GM23338 (cell line): ENCODE measurements at regions not wholly inside any gene's neighbourhood (a gene's known extent, or its start where the extent isn't known, plus 50 kb on each side); places are given as distances from the start of the nearest gene placed in this dataset.

Experiments
- ATAC-seq: fragments of 200-7000 bp; cut with Tn5 transposase; 3 replicates; pipeline ENCODE4 v1.9.1; 2020
- DNase-seq: peaks from one replicate; pipeline ENCODE4 v3.0.0-alpha.2; 2015; ENCODE audit warnings: low spot score
- H2AFZ ChIP-seq: fragments of 200-600 bp; sonication (generic); 2 replicates; pipeline ENCODE4 v1.8.0; 2016; ENCODE audit warnings: antibody characterized with exemption, mild to moderate bottlenecking, moderate library complexity
- H3F3A ChIP-seq: fragments of 200-600 bp; sonication (generic); replicated peaks from 2 replicates; pipeline ENCODE4 v1.8.0; 2017; ENCODE audit warnings: antibody characterized with exemption, mixed run types, low read depth
- H3K27ac ChIP-seq: fragments of 200-600 bp; sonication (generic); 2 replicates; pipeline ENCODE4 v1.6.1; 2016; ENCODE audit warnings: low read depth
- H3K27me3 ChIP-seq: fragments of 200-600 bp; sonication (generic); 2 replicates; pipeline ENCODE4 v1.8.0; 2016; ENCODE audit warnings: mild to moderate bottlenecking, mixed run types, moderate library complexity; ENCODE audit not compliant: insufficient read depth
- H3K36me3 ChIP-seq: fragments of 200-600 bp; sonication (generic); 2 replicates; pipeline ENCODE4 v1.8.0; 2016; ENCODE audit warnings: mild to moderate bottlenecking; ENCODE audit not compliant: insufficient read depth
- H3K4me1 ChIP-seq: fragments of 200-600 bp; sonication (generic); 2 replicates; pipeline ENCODE4 v1.8.0; 2016; ENCODE audit warnings: mild to moderate bottlenecking, moderate library complexity; ENCODE audit not compliant: insufficient read depth
- H3K4me2 ChIP-seq: fragments of 200-600 bp; sonication (generic); 2 replicates; pipeline ENCODE4 v1.7.1; 2017; ENCODE audit warnings: mixed run types
- H3K4me3 ChIP-seq: fragments of 200-600 bp; sonication (generic); 2 replicates; pipeline ENCODE4 v1.6.1; 2016; ENCODE audit warnings: mixed run types
- H3K79me2 ChIP-seq: fragments of 200-600 bp; sonication (generic); replicated peaks from 2 replicates; pipeline ENCODE4 v1.8.0; 2017; ENCODE audit warnings: mild to moderate bottlenecking; ENCODE audit not compliant: insufficient read depth
- H3K9me2 ChIP-seq: fragments of 200-600 bp; sonication (generic); 2 replicates; pipeline ENCODE4 v1.8.0; 2017; ENCODE audit not compliant: insufficient read depth
- H4K20me1 ChIP-seq: fragments of 200-600 bp; sonication (generic); replicated peaks from 2 replicates; pipeline ENCODE4 v1.8.0; 2017; ENCODE audit warnings: mild to moderate bottlenecking; ENCODE audit not compliant: insufficient read depth
- H3K27ac Mint-ChIP-seq: 2 replicates; pipeline ENCODE4 v1.8.0; 2020; ENCODE audit warnings: inconsistent platforms, mild to moderate bottlenecking, moderate library complexity, mixed read lengths
- H3K27me3 Mint-ChIP-seq: 3 replicates; pipeline ENCODE4 v1.8.0; 2022; ENCODE audit warnings: low read depth, mild to moderate bottlenecking, moderate library complexity, mixed read lengths, inconsistent platforms; ENCODE audit not compliant: insufficient read depth, poor library complexity
- H3K36me3 Mint-ChIP-seq: 3 replicates; pipeline ENCODE4 v1.8.0; 2021; ENCODE audit warnings: low read depth, mild to moderate bottlenecking, inconsistent platforms, moderate library complexity, mixed read lengths
- H3K4me1 Mint-ChIP-seq: 3 replicates; pipeline ENCODE4 v1.8.0; 2020; ENCODE audit warnings: mild to moderate bottlenecking, inconsistent platforms, mixed read lengths
- H3K4me3 Mint-ChIP-seq: 3 replicates; pipeline ENCODE4 v1.8.0; 2021; ENCODE audit warnings: moderate library complexity, mild to moderate bottlenecking, inconsistent platforms, mixed read lengths
- H3K9me3 Mint-ChIP-seq: 3 replicates; pipeline ENCODE4 v1.8.0; 2020; ENCODE audit warnings: moderate library complexity, mild to moderate bottlenecking, inconsistent platforms, mixed read lengths
- CREB1 ChIP-seq: fragments of 250-450 bp; sonication (Bioruptor Pico); IDR thresholded peaks from 2 replicates; pipeline ENCODE4 v1.5.0; 2020; ENCODE audit warnings: low read depth, mild to moderate bottlenecking, moderate library complexity
- EZH2phosphoT487 ChIP-seq: fragments of 200-600 bp; sonication (generic); IDR thresholded peaks from one replicate; pipeline ENCODE4 v1.8.1; 2018; ENCODE audit warnings: antibody characterized with exemption; ENCODE audit not compliant: unreplicated experiment
- NANOG ChIP-seq: IDR thresholded peaks from 2 replicates; pipeline ENCODE4 v1.6.1; 2016; ENCODE audit warnings: antibody characterized with exemption, borderline replicate concordance
- STAT1 ChIP-seq: IDR thresholded peaks from one replicate; pipeline ENCODE4 v1.6.1; 2016; ENCODE audit warnings: antibody characterized with exemption; ENCODE audit not compliant: unreplicated experiment
- ZNF331 ChIP-seq: fragments of 250-450 bp; sonication (Bioruptor Pico); IDR thresholded peaks from 2 replicates; pipeline ENCODE4 v1.5.0; 2020; ENCODE audit warnings: low read depth, mild to moderate bottlenecking, moderate library complexity
- TF ChIP-seq, protein P1 (sequence below): fragments of 250-450 bp; sonication (Bioruptor Pico); IDR thresholded peaks from 2 replicates; pipeline ENCODE4 v1.5.0; 2020; ENCODE audit warnings: mild to moderate bottlenecking, moderate library complexity
- TF ChIP-seq, protein P2 (sequence below): IDR thresholded peaks from 2 replicates; pipeline ENCODE4 v1.6.1; 2016; ENCODE audit warnings: antibody characterized with exemption
- TF ChIP-seq, protein P3 (sequence below), 2 experiments: fragments of 200-600 bp in 1 of 2; sonication (generic) in 1 of 2; conservative IDR thresholded peaks; 2 replicates each; pipeline versions ENCODE4 v1.5.1 to v1.6.1; 2016 to 2017; ENCODE audit warnings: antibody characterized with exemption in 2 of 2, low read depth in 2 of 2, mild to moderate bottlenecking in 2 of 2, moderate library complexity in 1 of 2

DNA sequence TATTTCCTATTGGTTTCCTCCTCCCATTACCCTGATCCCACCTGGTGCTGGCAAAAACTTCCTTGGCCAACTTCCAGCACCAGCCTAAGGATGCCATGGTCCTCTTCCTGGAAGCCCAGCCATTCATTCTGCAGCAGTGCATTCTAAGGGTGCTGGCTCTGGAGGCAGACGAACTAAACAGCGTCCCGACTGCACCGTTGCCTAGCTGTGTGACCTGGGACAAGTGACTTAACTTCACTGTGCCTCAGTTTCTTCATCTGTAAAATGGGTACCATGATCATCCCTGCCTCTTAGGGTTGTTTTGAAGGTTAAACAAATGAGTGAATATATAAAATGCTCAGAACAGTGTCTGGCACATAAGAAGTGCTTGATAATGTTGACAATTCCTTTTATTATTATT lies 120.9 kb upstream of the ZNF217 start (continued):
- TF ChIP-seq, protein P1, sequence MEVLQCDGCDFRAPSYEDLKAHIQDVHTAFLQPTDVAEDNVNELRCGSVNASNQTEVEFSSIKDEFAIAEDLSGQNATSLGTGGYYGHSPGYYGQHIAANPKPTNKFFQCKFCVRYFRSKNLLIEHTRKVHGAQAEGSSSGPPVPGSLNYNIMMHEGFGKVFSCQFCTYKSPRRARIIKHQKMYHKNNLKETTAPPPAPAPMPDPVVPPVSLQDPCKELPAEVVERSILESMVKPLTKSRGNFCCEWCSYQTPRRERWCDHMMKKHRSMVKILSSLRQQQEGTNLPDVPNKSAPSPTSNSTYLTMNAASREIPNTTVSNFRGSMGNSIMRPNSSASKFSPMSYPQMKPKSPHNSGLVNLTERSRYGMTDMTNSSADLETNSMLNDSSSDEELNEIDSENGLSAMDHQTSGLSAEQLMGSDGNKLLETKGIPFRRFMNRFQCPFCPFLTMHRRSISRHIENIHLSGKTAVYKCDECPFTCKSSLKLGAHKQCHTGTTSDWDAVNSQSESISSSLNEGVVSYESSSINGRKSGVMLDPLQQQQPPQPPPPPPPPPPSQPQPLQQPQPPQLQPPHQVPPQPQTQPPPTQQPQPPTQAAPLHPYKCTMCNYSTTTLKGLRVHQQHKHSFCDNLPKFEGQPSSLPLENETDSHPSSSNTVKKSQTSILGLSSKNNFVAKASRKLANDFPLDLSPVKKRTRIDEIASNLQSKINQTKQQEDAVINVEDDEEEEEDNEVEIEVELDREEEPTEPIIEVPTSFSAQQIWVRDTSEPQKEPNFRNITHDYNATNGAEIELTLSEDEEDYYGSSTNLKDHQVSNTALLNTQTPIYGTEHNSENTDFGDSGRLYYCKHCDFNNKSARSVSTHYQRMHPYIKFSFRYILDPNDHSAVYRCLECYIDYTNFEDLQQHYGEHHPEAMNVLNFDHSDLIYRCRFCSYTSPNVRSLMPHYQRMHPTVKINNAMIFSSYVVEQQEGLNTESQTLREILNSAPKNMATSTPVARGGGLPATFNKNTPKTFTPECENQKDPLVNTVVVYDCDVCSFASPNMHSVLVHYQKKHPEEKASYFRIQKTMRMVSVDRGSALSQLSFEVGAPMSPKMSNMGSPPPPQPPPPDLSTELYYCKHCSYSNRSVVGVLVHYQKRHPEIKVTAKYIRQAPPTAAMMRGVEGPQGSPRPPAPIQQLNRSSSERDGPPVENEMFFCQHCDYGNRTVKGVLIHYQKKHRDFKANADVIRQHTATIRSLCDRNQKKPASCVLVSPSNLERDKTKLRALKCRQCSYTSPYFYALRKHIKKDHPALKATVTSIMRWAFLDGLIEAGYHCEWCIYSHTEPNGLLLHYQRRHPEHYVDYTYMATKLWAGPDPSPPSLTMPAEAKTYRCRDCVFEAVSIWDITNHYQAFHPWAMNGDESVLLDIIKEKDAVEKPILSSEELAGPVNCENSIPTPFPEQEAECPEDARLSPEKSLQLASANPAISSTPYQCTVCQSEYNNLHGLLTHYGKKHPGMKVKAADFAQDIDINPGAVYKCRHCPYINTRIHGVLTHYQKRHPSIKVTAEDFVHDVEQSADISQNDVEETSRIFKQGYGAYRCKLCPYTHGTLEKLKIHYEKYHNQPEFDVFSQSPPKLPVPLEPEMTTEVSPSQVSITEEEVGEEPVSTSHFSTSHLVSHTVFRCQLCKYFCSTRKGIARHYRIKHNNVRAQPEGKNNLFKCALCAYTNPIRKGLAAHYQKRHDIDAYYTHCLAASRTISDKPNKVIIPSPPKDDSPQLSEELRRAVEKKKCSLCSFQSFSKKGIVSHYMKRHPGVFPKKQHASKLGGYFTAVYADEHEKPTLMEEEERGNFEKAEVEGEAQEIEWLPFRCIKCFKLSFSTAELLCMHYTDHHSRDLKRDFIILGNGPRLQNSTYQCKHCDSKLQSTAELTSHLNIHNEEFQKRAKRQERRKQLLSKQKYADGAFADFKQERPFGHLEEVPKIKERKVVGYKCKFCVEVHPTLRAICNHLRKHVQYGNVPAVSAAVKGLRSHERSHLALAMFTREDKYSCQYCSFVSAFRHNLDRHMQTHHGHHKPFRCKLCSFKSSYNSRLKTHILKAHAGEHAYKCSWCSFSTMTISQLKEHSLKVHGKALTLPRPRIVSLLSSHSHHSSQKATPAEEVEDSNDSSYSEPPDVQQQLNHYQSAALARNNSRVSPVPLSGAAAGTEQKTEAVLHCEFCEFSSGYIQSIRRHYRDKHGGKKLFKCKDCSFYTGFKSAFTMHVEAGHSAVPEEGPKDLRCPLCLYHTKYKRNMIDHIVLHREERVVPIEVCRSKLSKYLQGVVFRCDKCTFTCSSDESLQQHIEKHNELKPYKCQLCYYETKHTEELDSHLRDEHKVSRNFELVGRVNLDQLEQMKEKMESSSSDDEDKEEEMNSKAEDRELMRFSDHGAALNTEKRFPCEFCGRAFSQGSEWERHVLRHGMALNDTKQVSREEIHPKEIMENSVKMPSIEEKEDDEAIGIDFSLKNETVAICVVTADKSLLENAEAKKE: no peak

DNA sequence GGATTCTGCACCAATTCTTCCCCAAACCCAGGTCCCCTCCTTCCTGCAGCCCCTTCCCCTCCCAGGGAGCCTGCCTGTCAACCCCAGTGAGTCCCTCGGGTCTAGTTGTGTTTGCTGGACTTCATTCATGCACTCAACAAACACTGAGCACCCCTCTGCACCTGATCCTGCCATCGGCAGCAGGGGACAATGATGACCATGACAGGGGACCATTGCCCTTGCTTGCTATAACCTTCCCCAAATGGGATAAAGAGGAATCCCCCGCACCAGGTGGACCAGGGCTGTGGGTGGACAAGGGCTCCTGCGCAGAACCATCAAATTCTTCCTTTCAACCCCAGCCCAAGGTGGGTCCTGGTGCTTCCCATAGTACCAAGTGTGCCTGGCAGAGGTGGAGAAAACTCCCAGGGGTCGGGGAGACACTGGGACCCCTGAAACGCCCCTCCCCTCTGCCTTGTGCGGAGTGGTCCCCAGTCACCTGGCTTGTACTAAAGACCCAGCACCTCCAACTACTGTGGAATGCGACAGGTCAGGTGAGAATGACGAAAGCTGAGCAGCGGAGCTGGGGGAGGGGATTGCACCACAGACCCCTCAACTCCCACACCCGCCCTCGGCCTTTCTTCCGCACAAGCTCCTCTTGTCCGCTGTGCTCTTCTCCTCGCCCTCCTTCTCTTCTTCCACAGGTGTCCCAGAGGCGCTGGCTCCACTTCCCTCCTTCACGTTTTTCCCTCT lies 119.9 kb upstream of the ZNF217 start:
- Histone ChIP-seq H3K79me2 (no peaks in the 10 kb centered on the region), H2AFZ (peak overlapping the region; percentile 86), H3K27me3 (no peaks in the 10 kb centered on the region), H3K36me3 (no peaks in the 10 kb centered on the region), H3K4me2 (peak overlapping the region; percentile 67), H3F3A (peaks cover 13% of the 10 kb centered on the region), H3K9me2 (no peaks in the 10 kb centered on the region), H3K4me1 (peaks cover 30% of the 10 kb centered on the region), H3K4me3 (no peak overlapping the region), H4K20me1 (no peaks in the 10 kb centered on the region), H3K27ac (peak overlapping the region; percentile 83)
- Mint-ChIP-seq H3K36me3 (no peaks in the 10 kb centered on the region), H3K4me1 (peaks cover 26% of the 10 kb centered on the region), H3K9me3 (no peaks in the 10 kb centered on the region), H3K27ac (peak overlapping the region; percentile 80), H3K4me3 (peak overlapping the region; percentile 7; the same call in 1 of the 3 replicates), H3K27me3 (peaks cover 23% of the 10 kb centered on the region)
- peak; percentile 85 for DNase-seq
- ATAC-seq: peak; percentile 80
- no peak for TF ChIP-seq EZH2phosphoT487
- TF ChIP-seq, protein P2, sequence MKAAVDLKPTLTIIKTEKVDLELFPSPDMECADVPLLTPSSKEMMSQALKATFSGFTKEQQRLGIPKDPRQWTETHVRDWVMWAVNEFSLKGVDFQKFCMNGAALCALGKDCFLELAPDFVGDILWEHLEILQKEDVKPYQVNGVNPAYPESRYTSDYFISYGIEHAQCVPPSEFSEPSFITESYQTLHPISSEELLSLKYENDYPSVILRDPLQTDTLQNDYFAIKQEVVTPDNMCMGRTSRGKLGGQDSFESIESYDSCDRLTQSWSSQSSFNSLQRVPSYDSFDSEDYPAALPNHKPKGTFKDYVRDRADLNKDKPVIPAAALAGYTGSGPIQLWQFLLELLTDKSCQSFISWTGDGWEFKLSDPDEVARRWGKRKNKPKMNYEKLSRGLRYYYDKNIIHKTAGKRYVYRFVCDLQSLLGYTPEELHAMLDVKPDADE: no peak
- no peak for TF ChIP-seq STAT1
- no peak for TF ChIP-seq ZNF331 (CRISPR knock-in tag)
- peak; percentile 41; the same call in 1 of the 2 replicates for TF ChIP-seq CREB1 (CRISPR knock-in tag)
- TF ChIP-seq, protein P3, sequence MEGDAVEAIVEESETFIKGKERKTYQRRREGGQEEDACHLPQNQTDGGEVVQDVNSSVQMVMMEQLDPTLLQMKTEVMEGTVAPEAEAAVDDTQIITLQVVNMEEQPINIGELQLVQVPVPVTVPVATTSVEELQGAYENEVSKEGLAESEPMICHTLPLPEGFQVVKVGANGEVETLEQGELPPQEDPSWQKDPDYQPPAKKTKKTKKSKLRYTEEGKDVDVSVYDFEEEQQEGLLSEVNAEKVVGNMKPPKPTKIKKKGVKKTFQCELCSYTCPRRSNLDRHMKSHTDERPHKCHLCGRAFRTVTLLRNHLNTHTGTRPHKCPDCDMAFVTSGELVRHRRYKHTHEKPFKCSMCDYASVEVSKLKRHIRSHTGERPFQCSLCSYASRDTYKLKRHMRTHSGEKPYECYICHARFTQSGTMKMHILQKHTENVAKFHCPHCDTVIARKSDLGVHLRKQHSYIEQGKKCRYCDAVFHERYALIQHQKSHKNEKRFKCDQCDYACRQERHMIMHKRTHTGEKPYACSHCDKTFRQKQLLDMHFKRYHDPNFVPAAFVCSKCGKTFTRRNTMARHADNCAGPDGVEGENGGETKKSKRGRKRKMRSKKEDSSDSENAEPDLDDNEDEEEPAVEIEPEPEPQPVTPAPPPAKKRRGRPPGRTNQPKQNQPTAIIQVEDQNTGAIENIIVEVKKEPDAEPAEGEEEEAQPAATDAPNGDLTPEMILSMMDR (conservative IDR thresholded peaks at IDR 0.05; ENCODE audit: low read depth in 2 of 2): peak; percentile 20 to 58; a peak in 3 of 4 replicates
- no peak for TF ChIP-seq NANOG
